Ascending aorta (tissue), 2 donors: ENCODE measurements at regions not wholly inside any gene's neighbourhood (a gene's known extent, or its start where the extent isn't known, plus 50 kb on each side); places are given as distances from the start of the nearest gene placed in this dataset.

Experiments used
- DNase-seq, 2 donors: peaks; one replicate each; pipeline ENCODE4 v3.0.0-alpha.2; 2019; ENCODE audit warnings: low spot score in 2 of 2
- H3K27ac ChIP-seq, 2 donors: fragments of 200-600 bp; sonication (generic); one replicate each; pipeline ENCODE4 v1.5.1; 2016 to 2017; ENCODE audit warnings: mild to moderate bottlenecking in 1 of 2
- H3K27me3 ChIP-seq: fragments of 200-600 bp; sonication (generic); one replicate; pipeline ENCODE4 v1.5.1; 2017
- H3K36me3 ChIP-seq, 2 donors: fragments of 200-600 bp; sonication (generic); one replicate each; pipeline ENCODE4 v1.5.1; 2016
- H3K4me1 ChIP-seq, 2 donors: fragments of 200-600 bp; sonication (generic); one replicate each; pipeline ENCODE4 v1.5.1; 2016 to 2017; ENCODE audit warnings: mild to moderate bottlenecking in 1 of 2
- H3K4me3 ChIP-seq, 2 donors: fragments of 200-600 bp; sonication (generic); one replicate each; pipeline ENCODE4 v1.5.1; 2016 to 2017; ENCODE audit warnings: mild to moderate bottlenecking in 1 of 2
- H3K9me3 ChIP-seq, 2 donors: fragments of 200-600 bp; sonication (generic); one replicate each; pipeline ENCODE4 v1.5.1; 2016
- intact Hi-C: fragments of 100-400 bp; cut with DNase I; formaldehyde crosslinking; loops from one replicate; pipeline ENCODE4 v1.15.1; 2023
- TF ChIP-seq, protein P1 (sequence below), 3 experiments: fragments of 200-600 bp in 2 of 3; fragments of 450-650 bp in 1 of 3; sonication (generic) in 2 of 3; IDR thresholded peaks; one replicate each; pipeline ENCODE4 v1.5.1; 2016 to 2019; ENCODE audit warnings: antibody characterized with exemption in 3 of 3, mild to moderate bottlenecking in 1 of 3, moderate library complexity in 1 of 3

DNA sequence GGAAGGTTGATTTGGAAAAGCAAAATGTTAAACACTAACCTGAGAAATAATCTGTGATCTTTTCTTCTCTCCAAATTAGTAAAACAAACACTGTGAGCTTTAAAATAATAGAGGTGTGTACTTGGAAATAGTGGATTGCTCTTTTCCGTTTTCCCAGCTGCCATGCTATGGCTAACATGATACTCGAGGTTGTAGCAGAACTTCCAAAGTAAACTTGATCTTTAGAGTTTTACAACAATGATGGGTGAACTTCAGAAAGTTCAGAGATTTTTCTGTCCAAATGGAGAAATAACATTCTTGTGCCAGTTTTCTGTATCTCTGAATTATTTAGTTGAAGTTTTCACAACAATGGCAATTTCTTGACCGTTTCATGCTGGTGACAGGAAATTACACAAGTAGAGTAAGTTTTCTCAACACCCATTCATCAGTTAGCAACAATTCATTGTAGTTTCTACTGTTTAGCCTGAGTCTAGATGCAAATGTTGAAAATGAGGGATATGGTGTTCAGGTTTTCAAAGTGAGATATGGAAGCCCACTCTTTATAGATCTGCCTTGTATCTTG is 135.3 kb upstream of the CTAGE1 start:
- TF ChIP-seq, protein P1, sequence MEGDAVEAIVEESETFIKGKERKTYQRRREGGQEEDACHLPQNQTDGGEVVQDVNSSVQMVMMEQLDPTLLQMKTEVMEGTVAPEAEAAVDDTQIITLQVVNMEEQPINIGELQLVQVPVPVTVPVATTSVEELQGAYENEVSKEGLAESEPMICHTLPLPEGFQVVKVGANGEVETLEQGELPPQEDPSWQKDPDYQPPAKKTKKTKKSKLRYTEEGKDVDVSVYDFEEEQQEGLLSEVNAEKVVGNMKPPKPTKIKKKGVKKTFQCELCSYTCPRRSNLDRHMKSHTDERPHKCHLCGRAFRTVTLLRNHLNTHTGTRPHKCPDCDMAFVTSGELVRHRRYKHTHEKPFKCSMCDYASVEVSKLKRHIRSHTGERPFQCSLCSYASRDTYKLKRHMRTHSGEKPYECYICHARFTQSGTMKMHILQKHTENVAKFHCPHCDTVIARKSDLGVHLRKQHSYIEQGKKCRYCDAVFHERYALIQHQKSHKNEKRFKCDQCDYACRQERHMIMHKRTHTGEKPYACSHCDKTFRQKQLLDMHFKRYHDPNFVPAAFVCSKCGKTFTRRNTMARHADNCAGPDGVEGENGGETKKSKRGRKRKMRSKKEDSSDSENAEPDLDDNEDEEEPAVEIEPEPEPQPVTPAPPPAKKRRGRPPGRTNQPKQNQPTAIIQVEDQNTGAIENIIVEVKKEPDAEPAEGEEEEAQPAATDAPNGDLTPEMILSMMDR (IDR thresholded peaks at IDR 0.05), result no peak
- peak overlapping the region; percentile 6 to 33 for H3K27ac ChIP-seq
- peaks cover 0 to 32% of the 10 kb centered on the region in 2 donors for H3K4me1 ChIP-seq
- H3K36me3 ChIP-seq, result no peaks in the 10 kb centered on the region
- H3K9me3 ChIP-seq, result no peaks in the 10 kb centered on the region
- H3K27me3 ChIP-seq, result no peaks in the 10 kb centered on the region
- DNase-seq, result no peak
- H3K4me3 ChIP-seq, result no peak overlapping the region
- intact Hi-C loops, result no loop called here

- H3K27me3 ChIP-seq, result no peaks in the 10 kb centered on the region
- peaks cover 0 to 30% of the 10 kb centered on the region in 2 donors for H3K4me1 ChIP-seq
- H3K9me3 ChIP-seq, result no peaks in the 10 kb centered on the region
- intact Hi-C loops, result loop anchor here (2.0 to 5.0 kb wide), 2 partner anchors 64 to 86 kb away; no protein-coding TSS in a partner anchor
- H3K36me3 ChIP-seq, result no peaks in the 10 kb centered on the region
- DNase-seq, result peak; percentile 68 to 93
- H3K4me3 ChIP-seq, result peak overlapping the region; percentile 20 to 41
- H3K27ac ChIP-seq, result peak overlapping the region; percentile 81 to 99
- TF ChIP-seq, protein P1 (IDR thresholded peaks at IDR 0.05), result no peak
Measured at GRCh38 chr18:22556222-22557167, 138.8 kb upstream of the CTAGE1 start.

GRCh38 chr18:22557168-22557941 is 139.6 kb upstream of the CTAGE1 start:
- Histone ChIP-seq H3K9me3 (no peaks in the 10 kb centered on the region), H3K27me3 (no peaks in the 10 kb centered on the region), H3K27ac (peak overlapping the region; percentile 81 to 99), H3K4me3 (peak overlapping the region; percentile 20 to 41), H3K4me1 (peaks cover 0 to 28% of the 10 kb centered on the region in 2 donors), H3K36me3 (no peaks in the 10 kb centered on the region)
- TF ChIP-seq, protein P1 (IDR thresholded peaks at IDR 0.05), result no peak
- intact Hi-C loops, result loop anchor here (2.0 to 5.0 kb wide), 2 partner anchors 65 to 87 kb away; no protein-coding TSS in a partner anchor
- no peak for DNase-seq

GRCh38 chr18:22558945-22559385 is 141.2 kb upstream of the CTAGE1 start:
- Histone ChIP-seq H3K27ac (peak overlapping the region; percentile 92 to 99), H3K4me1 (peaks cover 0 to 26% of the 10 kb centered on the region in 2 donors), H3K4me3 (peak overlapping the region; percentile 82), H3K27me3 (no peaks in the 10 kb centered on the region), H3K36me3 (no peaks in the 10 kb centered on the region), H3K9me3 (no peaks in the 10 kb centered on the region)
- peak; percentile 33 to 89 for DNase-seq
- intact Hi-C loops, result loop anchor here (1.0 to 5.0 kb wide), 4 partner anchors 67 to 391 kb away; no protein-coding TSS in a partner anchor
- TF ChIP-seq, protein P1 (IDR thresholded peaks at IDR 0.05), result no peak
